Islet precursor cell (in vitro differentiated cells): ENCODE measurements at regions not wholly inside any gene's neighbourhood (a gene's known extent, or its start where the extent isn't known, plus 50 kb on each side); places are given as distances from the start of the nearest gene placed in this dataset.
A peak's percentile ranks its signal among the peaks of the same experiment; 100 is the strongest.
"Not testable (repeated sequence)": the region's sequence is repeated elsewhere in the genome, so short reads cannot be mapped to it uniquely, and the experiment has no call there.

Source experiments
- DNase-seq: peaks from one replicate; pipeline ENCODE4 v3.0.0-alpha.2; 2018

DNA sequence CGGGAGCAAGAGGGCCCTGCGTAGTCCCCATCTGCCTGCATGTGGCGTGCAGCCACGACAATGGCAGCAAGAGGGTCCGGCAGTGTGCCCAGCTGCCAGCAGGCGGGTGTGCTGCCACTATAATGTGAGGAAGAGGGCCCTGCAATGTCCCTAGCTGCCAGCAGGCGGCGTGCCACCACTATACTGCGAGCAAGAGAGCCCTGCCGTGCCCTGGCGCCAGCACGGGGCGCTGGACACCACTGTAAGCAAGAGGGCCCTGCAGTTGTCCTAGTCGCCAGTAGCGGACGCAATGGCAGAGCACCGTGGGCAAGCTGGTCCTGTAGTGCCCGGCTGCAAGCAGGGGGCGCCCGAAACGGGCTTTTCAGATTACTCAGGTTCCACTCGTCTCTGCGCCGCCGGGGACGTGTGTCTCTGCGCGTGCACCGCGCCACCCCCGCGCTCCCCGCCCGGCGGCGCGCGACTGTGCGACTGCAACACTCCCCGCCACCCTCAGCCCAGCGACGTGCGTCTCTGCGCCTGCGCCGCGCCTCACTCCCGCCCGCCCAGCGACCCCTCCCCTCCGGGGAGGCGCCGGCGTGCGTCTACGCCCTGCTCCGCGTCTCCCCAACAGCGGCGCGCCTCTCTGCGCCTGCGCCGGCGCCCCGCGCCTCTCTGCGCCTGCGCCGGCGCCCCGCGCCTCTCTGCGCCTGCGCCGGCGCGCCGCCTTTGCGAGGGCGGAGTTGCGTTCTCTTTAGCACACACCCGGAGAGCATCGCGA is 159.4 kb upstream of the FRG2B start:
- peak; percentile 18 for DNase-seq

- DNase-seq: not testable (repeated sequence)
Observed at GRCh38 chr10:133785178-133785577, 158.6 kb upstream of the FRG2B start.

GRCh38 chr10:133765308-133765707 is 138.7 kb upstream of the FRG2B start:
- DNase-seq: not testable (repeated sequence)

GRCh38 chr10:133764823-133765209 is 138.2 kb upstream of the FRG2B start:
- DNase-seq: not testable (repeated sequence)

GRCh38 chr10:133763875-133764822 is 137.6 kb upstream of the FRG2B start:
- DNase-seq: not testable (repeated sequence)

GRCh38 chr10:133763190-133763589 is 136.6 kb upstream of the FRG2B start:
- DNase-seq: not testable (repeated sequence)

- DNase-seq: not testable (repeated sequence)
Observed at GRCh38 chr10:133753545-133753944, 127.0 kb upstream of the FRG2B start.
